CD4-positive, CD25-positive, alpha-beta regulatory T cell (primary cell): ENCODE measurements at regions not wholly inside any gene's neighbourhood (a gene's known extent, or its start where the extent isn't known, plus 50 kb on each side); places are given as distances from the start of the nearest gene placed in this dataset.

Experiments used
- ATAC-seq, 2 donors: fragments of 150-1000 bp; cut with Tn5 transposase; one replicate each; pipeline ENCODE4 v1.10.0; 2021; ENCODE audit warnings: low read depth in 2 of 2, moderate number of reproducible peaks in 2 of 2, moderate library complexity in 1 of 2
- DNase-seq, 3 donors: peaks; one replicate each; pipeline versions ENCODE4 v3.0.0 to v3.0.0-alpha.2; 2012 to 2022; ENCODE audit warnings: mixed read lengths in 1 of 3
- H3K27ac ChIP-seq: one replicate; pipeline ENCODE4 v1.7.0; 2013; ENCODE audit warnings: mild to moderate bottlenecking, low read length; ENCODE audit not compliant: insufficient read depth, poor library complexity, severe bottlenecking
- H3K27me3 ChIP-seq: one replicate; pipeline ENCODE4 v1.7.0; 2013; ENCODE audit warnings: low read length; ENCODE audit not compliant: control insufficient read depth, insufficient read depth
- H3K36me3 ChIP-seq: one replicate; pipeline ENCODE4 v1.7.0; 2013; ENCODE audit warnings: mild to moderate bottlenecking, low read length, moderate library complexity; ENCODE audit not compliant: control insufficient read depth, insufficient read depth
- H3K4me1 ChIP-seq: 2 replicates; pipeline ENCODE4 v1.7.0; 2013; ENCODE audit warnings: mild to moderate bottlenecking, low read length; ENCODE audit not compliant: insufficient read depth, control insufficient read depth, poor library complexity, severe bottlenecking
- H3K4me3 ChIP-seq: one replicate; pipeline ENCODE4 v1.7.0; 2013; ENCODE audit warnings: low read depth, mild to moderate bottlenecking, low read length, moderate library complexity
- H3K9me3 ChIP-seq, 2 experiments: 1 replicate in 1 of 2; 2 replicates in 1 of 2; pipeline ENCODE4 v1.7.0; 2013; ENCODE audit warnings: low read length in 2 of 2, mild to moderate bottlenecking in 1 of 2, moderate library complexity in 1 of 2; ENCODE audit not compliant: control insufficient read depth in 2 of 2
- H3K27ac Mint-ChIP-seq, 3 donors: one replicate each; pipeline ENCODE4 v1.8.0; 2020 to 2022; ENCODE audit warnings: mild to moderate bottlenecking in 3 of 3, mixed read lengths in 3 of 3, moderate library complexity in 2 of 3
- H3K27me3 Mint-ChIP-seq: one replicate; pipeline ENCODE4 v1.8.0; 2022; ENCODE audit warnings: mild to moderate bottlenecking, mixed read lengths
- H3K36me3 Mint-ChIP-seq: one replicate; pipeline ENCODE4 v1.8.0; 2020; ENCODE audit warnings: mixed read lengths
- H3K4me1 Mint-ChIP-seq, 4 donors: one replicate each; pipeline ENCODE4 v1.8.0; 2020 to 2022; ENCODE audit warnings: mixed read lengths in 4 of 4, mild to moderate bottlenecking in 1 of 4
- H3K4me3 Mint-ChIP-seq, 4 donors: one replicate each; pipeline ENCODE4 v1.8.0; 2020 to 2022; ENCODE audit warnings: mild to moderate bottlenecking in 4 of 4, mixed read lengths in 4 of 4, moderate library complexity in 3 of 4
- H3K9me3 Mint-ChIP-seq, 7 donors: one replicate each; pipeline ENCODE4 v1.8.0; 2020 to 2022; ENCODE audit warnings: mixed read lengths in 7 of 7, mild to moderate bottlenecking in 3 of 7, moderate library complexity in 2 of 7

DNA sequence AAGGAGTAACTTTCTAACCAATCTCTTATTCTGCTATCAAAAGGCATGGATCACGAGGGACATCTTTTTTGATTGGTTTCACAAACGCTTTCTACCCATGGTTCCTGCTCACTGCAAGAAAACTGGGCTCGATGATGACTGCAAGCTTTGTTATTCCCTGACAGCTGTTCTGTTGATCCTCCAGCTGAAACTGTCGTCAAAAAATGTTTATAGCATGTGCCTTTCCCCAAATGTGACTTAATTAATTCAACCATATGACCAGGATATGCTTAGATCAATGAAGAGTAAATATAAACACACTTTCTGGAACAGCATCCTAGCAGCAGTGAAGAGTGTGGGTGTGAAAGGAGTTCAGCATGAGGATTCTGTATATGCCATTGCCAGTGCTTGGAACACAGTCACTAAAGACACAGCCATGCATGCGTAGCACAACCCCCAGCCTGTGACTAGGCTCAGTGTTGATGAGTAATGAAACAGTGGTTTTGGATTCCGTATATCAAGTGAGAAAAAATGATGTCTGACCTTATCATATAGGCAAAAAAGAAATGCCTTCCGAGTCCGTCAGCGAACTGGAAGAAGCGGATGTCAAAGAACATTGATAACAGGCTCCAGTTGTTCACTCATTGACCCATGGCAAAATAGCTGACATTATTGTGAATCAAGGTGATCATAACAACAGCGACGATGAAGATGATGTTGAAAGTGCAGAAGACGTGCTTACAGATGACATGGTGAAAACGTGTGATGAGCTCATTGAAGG lies 347.4 kb downstream of the FGF9 start:
- Histone ChIP-seq H3K4me1 (no peaks in the 10 kb centered on the region), H3K36me3 (no peaks in the 10 kb centered on the region), H3K27me3 (no peaks in the 10 kb centered on the region), H3K9me3 (no peaks in the 10 kb centered on the region), H3K27ac (no peak overlapping the region), H3K4me3 (no peak overlapping the region)
- ATAC-seq (no peak), DNase-seq (no peak)
- H3K36me3 Mint-ChIP-seq, result no peaks in the 10 kb centered on the region
- no peaks in the 10 kb centered on the region for H3K9me3 Mint-ChIP-seq
- H3K27me3 Mint-ChIP-seq, result no peaks in the 10 kb centered on the region
- no peak overlapping the region for H3K4me3 Mint-ChIP-seq
- H3K27ac Mint-ChIP-seq, result peak overlapping the region in 1 of 3 donors; percentile 3
- peaks cover 0 to 13% (median 2%) of the 10 kb centered on the region in 4 donors for H3K4me1 Mint-ChIP-seq

DNA sequence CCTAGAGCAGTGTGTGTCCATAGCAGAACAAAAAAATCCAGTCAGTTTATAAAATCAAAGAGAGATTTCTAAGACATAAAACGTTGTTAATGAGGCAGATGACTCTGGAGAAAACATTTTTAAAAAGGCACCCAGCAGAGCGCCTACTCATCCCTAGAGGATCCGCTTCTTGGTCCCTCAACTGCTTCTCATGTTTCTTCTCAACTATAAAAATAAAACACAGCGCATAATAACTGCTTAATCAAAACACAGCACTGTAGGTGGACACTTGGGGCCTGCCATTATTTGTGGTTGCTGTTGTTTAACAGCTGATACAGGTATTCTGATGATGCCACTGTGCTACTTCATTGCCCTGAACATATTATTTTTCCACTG lies 347.9 kb downstream of the FGF9 start:
- DNase-seq (no peak), ATAC-seq (no peak)
- no peaks in the 10 kb centered on the region for H3K36me3 Mint-ChIP-seq
- no peak overlapping the region for H3K4me3 Mint-ChIP-seq
- no peaks in the 10 kb centered on the region for H3K9me3 Mint-ChIP-seq
- Histone ChIP-seq H3K27ac (no peak overlapping the region), H3K4me3 (no peak overlapping the region), H3K4me1 (no peaks in the 10 kb centered on the region), H3K9me3 (no peaks in the 10 kb centered on the region), H3K36me3 (no peaks in the 10 kb centered on the region), H3K27me3 (no peaks in the 10 kb centered on the region)
- no peak overlapping the region for H3K27ac Mint-ChIP-seq
- H3K4me1 Mint-ChIP-seq, result peaks cover 0 to 13% (median 2%) of the 10 kb centered on the region in 4 donors
- no peaks in the 10 kb centered on the region for H3K27me3 Mint-ChIP-seq

DNA sequence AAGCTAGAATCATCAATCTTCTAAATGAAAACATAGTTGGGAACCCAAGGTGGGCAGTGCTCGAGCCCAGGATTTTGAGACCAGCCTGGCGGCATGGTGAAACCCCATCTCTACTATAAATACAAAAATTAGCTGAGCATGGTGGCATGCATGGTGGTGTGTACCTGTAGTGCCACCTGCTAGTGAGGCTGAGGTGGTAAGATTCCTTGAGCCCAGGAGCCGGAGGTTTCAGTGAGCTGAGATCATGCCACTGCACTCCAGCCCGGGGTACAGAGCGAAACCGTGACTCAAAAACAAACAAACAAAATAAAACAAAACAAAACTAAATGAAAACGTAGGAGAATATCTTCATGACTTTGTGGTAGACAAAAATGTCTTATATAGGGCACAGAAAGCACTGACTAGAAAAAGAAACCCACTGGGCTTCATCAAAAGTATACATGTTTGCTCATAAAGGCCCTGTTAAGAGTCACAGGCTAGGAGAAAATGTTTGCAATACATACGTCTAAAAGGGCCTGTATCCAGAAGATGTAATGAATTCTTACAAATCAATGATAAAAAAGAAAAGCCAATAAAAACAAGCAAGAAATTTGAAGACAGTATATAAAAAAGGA lies 353.6 kb downstream of the FGF9 start:
- DNase-seq (no peak), ATAC-seq (no peak)
- Mint-ChIP-seq H3K27me3 (no peaks in the 10 kb centered on the region), H3K36me3 (no peaks in the 10 kb centered on the region), H3K9me3 (no peaks in the 10 kb centered on the region), H3K27ac (no peak overlapping the region), H3K4me1 (no peaks in the 10 kb centered on the region), H3K4me3 (no peak overlapping the region)
- H3K9me3 ChIP-seq, result no peaks in the 10 kb centered on the region
- no peaks in the 10 kb centered on the region for H3K36me3 ChIP-seq
- H3K4me1 ChIP-seq, result no peaks in the 10 kb centered on the region
- H3K27me3 ChIP-seq, result no peaks in the 10 kb centered on the region
- no peak overlapping the region for H3K27ac ChIP-seq
- H3K4me3 ChIP-seq, result no peak overlapping the region

DNA sequence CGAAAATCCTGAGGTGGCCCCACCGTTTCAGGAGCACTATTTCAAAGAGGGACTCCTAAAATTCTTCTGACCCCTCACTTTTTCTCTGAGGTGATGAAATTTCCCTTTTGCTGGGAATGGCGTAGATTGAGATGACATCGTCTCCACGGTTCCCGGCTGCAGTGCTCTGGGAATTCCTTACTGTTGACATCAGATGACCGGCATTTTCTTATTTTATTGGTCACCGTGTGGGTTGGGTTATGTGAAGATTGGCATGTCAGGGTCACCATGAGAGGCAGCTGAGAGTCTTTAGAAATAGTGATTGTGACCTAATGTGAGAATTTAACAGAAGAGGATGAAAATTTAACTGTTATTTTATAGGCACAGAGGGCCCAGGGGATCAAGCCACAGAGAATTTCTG lies 356.7 kb downstream of the FGF9 start:
- Histone ChIP-seq H3K4me1 (no peaks in the 10 kb centered on the region), H3K36me3 (no peaks in the 10 kb centered on the region), H3K4me3 (no peak overlapping the region), H3K27ac (no peak overlapping the region), H3K27me3 (peaks cover 2% of the 10 kb centered on the region), H3K9me3 (no peaks in the 10 kb centered on the region)
- H3K9me3 Mint-ChIP-seq, result no peaks in the 10 kb centered on the region
- no peak overlapping the region for H3K4me3 Mint-ChIP-seq
- no peaks in the 10 kb centered on the region for H3K36me3 Mint-ChIP-seq
- DNase-seq, result no peak
- no peaks in the 10 kb centered on the region for H3K4me1 Mint-ChIP-seq
- no peaks in the 10 kb centered on the region for H3K27me3 Mint-ChIP-seq
- ATAC-seq, result no peak
- no peak overlapping the region for H3K27ac Mint-ChIP-seq

DNA sequence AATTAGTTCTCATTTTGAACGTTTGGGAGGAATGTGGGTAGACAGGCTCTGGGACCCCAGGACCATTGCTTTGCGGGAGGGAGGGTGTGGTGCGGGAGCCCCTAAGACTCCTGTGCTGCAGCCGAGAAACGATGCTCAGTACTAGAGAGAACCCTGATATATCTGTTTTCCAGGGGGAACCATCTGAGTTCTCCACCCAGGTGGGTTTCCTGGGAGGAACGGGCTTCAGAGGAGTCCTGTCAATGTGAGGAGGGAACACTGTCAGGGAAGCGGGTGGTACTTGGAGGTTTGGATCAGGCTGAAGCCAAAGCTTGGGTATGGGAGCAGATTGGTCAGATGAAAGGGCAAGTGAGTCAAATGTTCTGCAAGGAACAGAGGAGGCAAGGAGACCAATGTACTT lies 358.0 kb downstream of the FGF9 start:
- Mint-ChIP-seq H3K27ac (peak overlapping the region in 1 of 3 donors; percentile 57), H3K4me1 (no peaks in the 10 kb centered on the region), H3K4me3 (no peak overlapping the region), H3K9me3 (no peaks in the 10 kb centered on the region), H3K27me3 (no peaks in the 10 kb centered on the region), H3K36me3 (no peaks in the 10 kb centered on the region)
- no peak overlapping the region for H3K4me3 ChIP-seq
- H3K9me3 ChIP-seq, result no peaks in the 10 kb centered on the region
- H3K4me1 ChIP-seq, result no peaks in the 10 kb centered on the region
- no peaks in the 10 kb centered on the region for H3K36me3 ChIP-seq
- ATAC-seq (no peak), DNase-seq (no peak)
- H3K27ac ChIP-seq, result no peak overlapping the region
- H3K27me3 ChIP-seq, result peaks cover 2% of the 10 kb centered on the region

DNA sequence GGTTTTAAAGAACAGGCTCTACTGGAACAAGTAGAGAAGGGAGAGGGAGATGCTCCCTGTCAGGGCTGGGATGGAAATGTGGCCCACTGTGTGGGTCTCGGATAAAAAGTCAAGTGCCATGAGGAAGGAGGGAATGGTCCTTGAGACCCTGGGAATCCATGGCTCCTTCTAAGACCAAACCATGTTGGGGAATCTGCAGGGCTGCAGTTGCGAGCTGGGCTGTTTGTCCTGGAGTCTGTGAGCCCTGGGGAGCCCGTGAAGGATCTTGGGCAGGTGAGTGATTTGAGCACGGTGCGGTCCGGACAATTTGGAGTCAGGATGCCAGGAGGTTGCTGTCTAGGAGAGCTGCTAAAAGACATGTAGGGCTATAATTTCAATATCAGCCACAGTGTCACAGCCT lies 359.4 kb downstream of the FGF9 start:
- no peaks in the 10 kb centered on the region for H3K36me3 ChIP-seq
- H3K4me1 Mint-ChIP-seq, result no peaks in the 10 kb centered on the region
- H3K27ac Mint-ChIP-seq, result peak overlapping the region in 2 of 3 donors; percentile 36 to 79
- H3K36me3 Mint-ChIP-seq, result no peaks in the 10 kb centered on the region
- H3K27ac ChIP-seq, result no peak overlapping the region
- no peak for DNase-seq
- H3K4me1 ChIP-seq, result no peaks in the 10 kb centered on the region
- peaks cover 2% of the 10 kb centered on the region for H3K27me3 ChIP-seq
- H3K9me3 Mint-ChIP-seq, result no peaks in the 10 kb centered on the region
- H3K9me3 ChIP-seq, result no peaks in the 10 kb centered on the region
- no peaks in the 10 kb centered on the region for H3K27me3 Mint-ChIP-seq
- H3K4me3 Mint-ChIP-seq, result no peak overlapping the region
- no peak for ATAC-seq
- no peak overlapping the region for H3K4me3 ChIP-seq

DNA sequence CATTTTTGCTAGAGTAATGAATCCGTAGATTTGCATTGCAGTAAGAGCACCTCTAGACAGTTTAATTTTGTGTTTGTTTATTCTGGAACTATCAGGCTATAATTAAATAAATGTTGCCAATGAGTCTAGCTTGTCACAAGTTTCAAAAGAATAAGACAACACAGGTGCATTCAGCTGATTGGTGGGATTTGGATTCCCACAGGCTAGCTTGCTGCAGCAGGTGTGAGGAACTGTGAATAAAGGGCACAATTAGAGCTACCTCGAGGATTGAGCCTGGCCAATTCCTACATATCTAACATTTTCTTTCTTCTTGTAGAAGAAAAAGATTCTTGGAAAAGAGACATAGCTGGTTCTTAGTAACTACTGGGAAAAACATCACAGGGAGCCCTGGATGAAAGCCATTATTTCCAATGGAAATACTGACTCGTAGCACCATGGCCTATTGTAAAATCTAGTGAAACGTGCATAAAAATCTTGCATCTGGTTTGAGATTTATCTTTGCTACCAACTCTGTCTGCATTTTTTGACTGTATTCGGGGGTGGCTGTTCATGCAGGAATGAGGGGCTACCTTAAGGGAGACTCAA lies 360.9 kb downstream of the FGF9 start:
- Histone ChIP-seq H3K27me3 (peaks cover 2% of the 10 kb centered on the region), H3K4me1 (no peaks in the 10 kb centered on the region), H3K36me3 (no peaks in the 10 kb centered on the region), H3K27ac (no peak overlapping the region), H3K4me3 (no peak overlapping the region), H3K9me3 (no peaks in the 10 kb centered on the region)
- H3K4me1 Mint-ChIP-seq, result no peaks in the 10 kb centered on the region
- no peaks in the 10 kb centered on the region for H3K27me3 Mint-ChIP-seq
- no peak overlapping the region for H3K27ac Mint-ChIP-seq
- H3K4me3 Mint-ChIP-seq, result no peak overlapping the region
- H3K36me3 Mint-ChIP-seq, result no peaks in the 10 kb centered on the region
- H3K9me3 Mint-ChIP-seq, result no peaks in the 10 kb centered on the region
- no peak for ATAC-seq
- DNase-seq, result no peak

DNA sequence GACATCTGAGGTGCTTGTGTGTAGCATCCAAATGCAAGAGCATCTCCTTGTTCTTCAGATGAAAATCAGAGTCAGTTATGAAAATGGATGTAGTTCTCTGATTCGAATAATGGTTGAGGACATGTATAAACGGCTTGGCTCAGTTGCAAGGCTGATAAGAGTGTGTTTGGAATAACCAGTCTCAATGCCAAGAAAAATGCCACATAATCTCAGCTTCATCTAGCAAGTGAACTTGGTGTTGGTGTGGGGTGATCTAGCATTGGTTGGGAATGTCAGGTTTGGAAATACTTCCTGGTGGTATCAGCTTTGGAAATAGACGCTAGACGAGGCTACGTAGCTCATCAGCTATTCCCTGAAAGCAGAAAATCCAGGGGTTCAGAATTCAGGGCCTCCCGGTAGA lies 362.0 kb downstream of the FGF9 start:
- Mint-ChIP-seq H3K4me3 (no peak overlapping the region), H3K27me3 (no peaks in the 10 kb centered on the region), H3K27ac (peak overlapping the region in 1 of 3 donors; percentile 3), H3K4me1 (no peaks in the 10 kb centered on the region), H3K9me3 (no peaks in the 10 kb centered on the region), H3K36me3 (no peaks in the 10 kb centered on the region)
- H3K27ac ChIP-seq, result no peak overlapping the region
- no peak overlapping the region for H3K4me3 ChIP-seq
- DNase-seq (no peak), ATAC-seq (no peak)
- H3K4me1 ChIP-seq, result no peaks in the 10 kb centered on the region
- H3K36me3 ChIP-seq, result no peaks in the 10 kb centered on the region
- H3K27me3 ChIP-seq, result peaks cover 2% of the 10 kb centered on the region
- H3K9me3 ChIP-seq, result no peaks in the 10 kb centered on the region
